ENCODE measurements at regions not wholly inside any gene's neighbourhood (a gene's known extent, or its start where the extent isn't known, plus 50 kb on each side); places are given as distances from the start of the nearest gene placed in this dataset.
A peak's percentile ranks its signal among the peaks of the same experiment; 100 is the strongest.
"Not testable (repeated sequence)": the region's sequence is repeated elsewhere in the genome, so short reads cannot be mapped to it uniquely, and the experiment has no call there.

- no peak overlapping the region for H3K4me3 Mint-ChIP-seq
- no peaks in the 10 kb centered on the region for H3K36me3 Mint-ChIP-seq (ENCODE audit: low read depth)
- TF ChIP-seq CTCF (IDR thresholded peaks at IDR 0.05; ENCODE audit: unreplicated experiment in 3 of 3), result no peak
- H3K4me1 Mint-ChIP-seq, result peaks cover 17% of the 10 kb centered on the region
- H3K9me3 Mint-ChIP-seq, result no peaks in the 10 kb centered on the region
- H3K27me3 Mint-ChIP-seq (ENCODE audit: low read depth), result no peaks in the 10 kb centered on the region
- no peak overlapping the region for H3K27ac Mint-ChIP-seq
Observed at GRCh38 chr3:137568880-137569279, 195.2 kb upstream of the SOX14 start.

GRCh38 chr3:137572931-137573330 is 191.2 kb upstream of the SOX14 start:
- peak overlapping the region in 1 of 3 experiments; percentile 3 for H3K27ac Mint-ChIP-seq
- H3K36me3 Mint-ChIP-seq (ENCODE audit: low read depth), result no peaks in the 10 kb centered on the region
- H3K4me3 Mint-ChIP-seq, result no peak overlapping the region
- no peaks in the 10 kb centered on the region for H3K27me3 Mint-ChIP-seq (ENCODE audit: low read depth)
- peaks cover 17% of the 10 kb centered on the region for H3K4me1 Mint-ChIP-seq
- TF ChIP-seq CTCF (IDR thresholded peaks at IDR 0.05; ENCODE audit: unreplicated experiment in 3 of 3), result no peak
- no peaks in the 10 kb centered on the region for H3K9me3 Mint-ChIP-seq

- no peak overlapping the region for H3K27ac Mint-ChIP-seq
- H3K27me3 Mint-ChIP-seq (ENCODE audit: low read depth), result no peaks in the 10 kb centered on the region
- H3K9me3 Mint-ChIP-seq, result peaks cover 2% of the 10 kb centered on the region
- no peaks in the 10 kb centered on the region for H3K4me1 Mint-ChIP-seq
- H3K36me3 Mint-ChIP-seq (ENCODE audit: low read depth), result no peaks in the 10 kb centered on the region
- no peak overlapping the region for H3K4me3 Mint-ChIP-seq
- no peak for TF ChIP-seq CTCF (IDR thresholded peaks at IDR 0.05; ENCODE audit: unreplicated experiment in 3 of 3)
Observed at GRCh38 chr3:137582484-137582883, 181.6 kb upstream of the SOX14 start.

GRCh38 chr3:137583256-137583655 is 180.9 kb upstream of the SOX14 start:
- Mint-ChIP-seq H3K27me3 (ENCODE audit: low read depth) (no peaks in the 10 kb centered on the region), H3K27ac (no peak overlapping the region), H3K4me1 (no peaks in the 10 kb centered on the region), H3K36me3 (ENCODE audit: low read depth) (no peaks in the 10 kb centered on the region), H3K4me3 (no peak overlapping the region), H3K9me3 (peaks cover 2% of the 10 kb centered on the region)
- no peak for TF ChIP-seq CTCF (IDR thresholded peaks at IDR 0.05; ENCODE audit: unreplicated experiment in 3 of 3)

GRCh38 chr3:137588871-137589270 is 175.2 kb upstream of the SOX14 start:
- peaks cover 3% of the 10 kb centered on the region for H3K9me3 Mint-ChIP-seq
- H3K4me3 Mint-ChIP-seq, result no peak overlapping the region
- TF ChIP-seq CTCF (IDR thresholded peaks at IDR 0.05; ENCODE audit: unreplicated experiment in 3 of 3), result no peak
- no peaks in the 10 kb centered on the region for H3K4me1 Mint-ChIP-seq
- H3K27me3 Mint-ChIP-seq (ENCODE audit: low read depth), result no peaks in the 10 kb centered on the region
- H3K27ac Mint-ChIP-seq, result no peak overlapping the region
- H3K36me3 Mint-ChIP-seq (ENCODE audit: low read depth), result no peaks in the 10 kb centered on the region

- not testable (repeated sequence) for H3K36me3 Mint-ChIP-seq (ENCODE audit: low read depth); H3K9me3 Mint-ChIP-seq; H3K27ac Mint-ChIP-seq; H3K4me3 Mint-ChIP-seq; H3K4me1 Mint-ChIP-seq
- peaks cover 11% of the 10 kb centered on the region for H3K27me3 Mint-ChIP-seq (ENCODE audit: low read depth)
Observed at GRCh38 chr3:137595415-137595814, 168.7 kb upstream of the SOX14 start.
